GM21515 (cell line): ENCODE measurements at regions not wholly inside any gene's neighbourhood (a gene's known extent, or its start where the extent isn't known, plus 50 kb on each side); places are given as distances from the start of the nearest gene placed in this dataset.

Experiments
- ATAC-seq: cut with Tn5 transposase; IDR thresholded peaks from one replicate; pipeline ENCODE4 v1.9.1; 2021; ENCODE audit not compliant: unreplicated experiment

DNA sequence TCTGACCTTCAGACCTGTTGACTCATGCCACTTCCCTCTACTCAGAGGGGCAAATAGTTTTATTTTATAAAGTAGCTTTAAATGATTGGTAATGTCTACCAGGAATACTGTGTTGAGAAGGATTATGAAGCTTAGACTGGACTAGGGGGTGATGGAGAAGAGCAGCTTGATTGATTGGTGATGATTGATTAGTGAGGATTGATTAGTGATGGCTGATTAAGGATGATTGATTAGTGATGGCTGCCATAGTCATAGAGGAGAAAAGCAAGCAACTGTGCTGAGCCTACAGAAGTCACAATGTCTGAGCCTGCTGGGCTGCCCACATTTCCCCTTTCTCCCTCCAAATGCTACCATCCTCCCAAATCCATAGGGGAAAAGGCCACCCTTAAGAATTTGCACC lies 206.8 kb upstream of the SALL1 start:
- no peak for ATAC-seq

DNA sequence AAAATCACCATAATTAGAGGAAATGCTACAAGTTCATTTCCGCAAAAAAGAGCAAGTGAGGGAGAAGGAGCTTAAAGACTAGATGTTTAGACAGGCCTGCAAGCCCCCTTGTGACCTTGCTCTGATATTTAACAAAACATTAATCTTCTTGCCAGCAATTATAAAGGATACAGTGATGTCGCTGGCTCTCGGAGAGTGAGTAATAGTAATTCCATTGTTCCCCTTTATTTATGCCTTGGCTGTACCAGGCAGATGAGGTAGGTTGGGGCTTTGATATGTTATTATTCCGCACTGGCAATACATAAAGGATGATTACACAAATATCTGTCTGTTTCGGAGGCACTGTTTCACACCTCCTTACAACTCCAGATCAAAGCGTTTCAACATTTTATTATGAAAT lies 204.8 kb upstream of the SALL1 start:
- no peak for ATAC-seq

DNA sequence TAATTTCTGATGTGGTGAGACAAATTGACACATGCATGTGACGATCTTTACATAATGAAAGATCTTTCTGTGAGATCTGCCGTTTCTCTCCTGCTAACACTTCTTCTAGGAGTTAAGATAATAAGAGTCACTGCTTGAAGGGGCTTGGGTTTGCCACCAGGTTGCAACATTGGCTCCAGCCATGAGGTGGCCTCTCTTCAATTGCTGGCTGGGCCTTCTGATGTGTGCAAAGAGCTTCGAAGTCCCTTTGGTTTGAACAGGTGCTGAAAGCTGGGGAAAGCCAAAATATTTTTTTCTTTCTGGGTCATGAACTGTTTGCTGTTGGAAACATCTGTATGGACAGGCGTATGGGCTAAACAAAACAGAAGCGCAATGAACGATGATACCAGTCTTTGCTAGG lies 204.1 kb upstream of the SALL1 start:
- no peak for ATAC-seq

- no peak for ATAC-seq
Measured at GRCh38 chr16:51353055-51353454, 202.0 kb upstream of the SALL1 start.

- no peak for ATAC-seq
Measured at GRCh38 chr16:51349626-51350025, 198.6 kb upstream of the SALL1 start.

- ATAC-seq: no peak
Measured at GRCh38 chr16:51343411-51343810, 192.3 kb upstream of the SALL1 start.

GRCh38 chr16:51341204-51341603 lies 190.1 kb upstream of the SALL1 start:
- ATAC-seq: no peak

DNA sequence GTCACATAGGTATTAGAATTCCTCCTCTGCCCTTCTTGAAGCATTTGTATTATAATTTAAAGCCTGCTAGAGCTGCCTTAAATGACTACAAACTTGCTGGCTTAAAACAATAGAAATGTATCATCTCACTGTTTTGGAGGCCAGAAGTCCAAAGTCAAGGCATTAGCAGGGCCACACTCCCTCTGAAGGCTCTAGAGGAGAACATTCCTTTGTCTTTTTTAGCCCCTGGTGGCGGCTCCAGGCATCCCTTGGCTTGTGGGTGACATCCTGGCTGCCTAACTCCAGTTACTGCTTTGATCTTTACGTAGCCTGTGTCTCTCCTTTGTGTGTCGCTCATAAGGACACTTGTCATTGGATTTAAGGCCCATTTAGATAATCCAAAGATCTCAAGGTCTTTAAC lies 186.6 kb upstream of the SALL1 start:
- no peak for ATAC-seq

GRCh38 chr16:51328733-51329132 lies 177.7 kb upstream of the SALL1 start:
- ATAC-seq: no peak

DNA sequence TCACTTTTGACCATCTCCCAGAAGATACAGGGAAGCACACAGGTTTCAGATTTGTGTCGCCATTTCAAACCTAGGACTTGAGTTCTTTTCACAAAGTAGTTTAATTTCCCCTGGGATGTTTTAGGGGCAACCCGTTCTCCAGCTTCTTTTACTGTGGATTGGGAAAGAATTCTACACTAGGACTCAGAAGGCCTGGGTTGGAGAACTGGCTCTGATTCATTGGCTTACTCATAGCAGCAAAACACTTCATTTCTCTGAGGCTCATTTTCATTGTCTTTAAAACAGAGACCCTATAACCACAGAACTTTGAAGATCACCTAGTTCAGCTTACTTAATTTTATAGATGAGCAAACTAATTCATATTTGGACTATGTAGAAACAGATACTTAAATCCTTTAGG lies 175.9 kb upstream of the SALL1 start:
- no peak for ATAC-seq

GRCh38 chr16:51326131-51326856 lies 175.2 kb upstream of the SALL1 start:
- ATAC-seq: no peak

DNA sequence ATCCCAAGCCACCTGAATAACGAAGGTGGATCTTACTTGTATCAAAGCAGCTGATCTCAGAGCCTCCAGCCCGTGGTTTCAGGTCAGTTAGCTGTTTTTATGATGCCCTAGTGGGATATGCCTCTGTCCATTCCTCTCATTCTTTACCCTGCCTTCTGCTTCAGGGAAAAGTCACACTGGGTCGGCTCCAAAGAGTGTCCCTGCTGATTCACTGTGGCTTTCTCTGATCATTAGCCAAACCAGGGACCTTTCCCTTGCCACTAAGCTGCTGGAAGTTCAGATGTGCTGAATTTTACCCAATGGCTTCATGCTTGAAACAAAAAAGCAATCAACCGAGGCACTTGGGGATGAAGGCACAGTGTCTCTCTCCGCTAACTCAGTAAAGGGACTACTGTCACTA lies 170.2 kb upstream of the SALL1 start:
- ATAC-seq: no peak

- no peak for ATAC-seq
Measured at GRCh38 chr16:51317575-51317974, 166.5 kb upstream of the SALL1 start.

DNA sequence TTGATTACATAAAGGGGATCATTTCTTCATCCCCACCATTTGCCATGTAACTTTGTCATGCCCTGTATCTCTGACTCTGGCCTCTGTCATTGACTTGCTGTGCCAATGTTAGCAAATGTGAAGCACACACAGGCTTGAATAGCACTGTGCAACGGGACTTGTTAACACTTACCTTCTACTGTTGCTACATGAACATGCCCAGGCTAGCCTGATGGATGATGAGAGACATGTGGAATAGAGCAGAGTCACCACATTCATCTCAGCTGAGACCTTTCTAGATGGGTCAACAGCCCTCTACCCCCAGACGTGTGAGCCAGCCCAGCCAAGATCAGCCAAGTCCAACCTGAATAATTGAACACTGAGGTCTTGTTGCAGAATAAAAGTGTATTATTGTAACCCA lies 162.1 kb upstream of the SALL1 start:
- no peak for ATAC-seq

DNA sequence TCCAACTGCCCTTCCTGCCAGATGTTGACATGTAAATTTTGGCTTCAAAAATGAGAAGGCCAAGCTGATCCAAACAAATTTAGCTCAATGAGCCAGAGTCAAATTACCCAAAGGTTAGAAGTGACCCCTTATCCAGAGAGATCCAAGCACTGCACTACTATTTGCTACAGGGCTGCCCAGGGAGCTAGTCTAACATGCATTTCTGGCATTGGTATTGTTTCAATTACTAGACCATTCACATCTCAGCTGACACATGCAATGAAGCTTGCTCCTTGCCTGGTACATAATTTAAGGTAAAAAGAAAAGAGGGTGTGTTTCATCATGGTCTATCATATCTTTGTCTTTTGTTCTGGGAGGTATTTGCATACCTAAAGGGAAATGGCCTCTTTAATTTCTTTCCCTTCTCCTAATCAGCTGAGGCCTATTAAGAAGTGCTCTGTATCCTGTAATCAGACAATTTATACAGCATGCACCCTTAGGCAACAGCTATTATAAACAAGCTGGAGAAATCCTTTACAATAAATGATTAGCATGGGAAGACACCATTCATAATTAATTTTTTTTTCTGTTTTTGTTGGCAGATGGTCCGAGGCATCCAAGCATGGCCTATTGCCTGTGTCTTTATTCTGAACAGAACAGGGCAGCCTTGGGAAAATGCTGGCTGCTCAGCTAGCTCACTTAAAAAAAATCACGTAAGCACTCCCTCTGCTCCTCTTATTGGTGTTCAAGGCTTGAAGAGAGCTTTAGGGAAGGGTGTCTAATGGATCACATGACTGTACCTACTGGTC lies 161.5 kb upstream of the SALL1 start:
- no peak for ATAC-seq

GRCh38 chr16:51310159-51310558 lies 159.1 kb upstream of the SALL1 start:
- no peak for ATAC-seq

- no peak for ATAC-seq
Measured at GRCh38 chr16:51306886-51307595, 156.0 kb upstream of the SALL1 start.

- ATAC-seq: no peak
Measured at GRCh38 chr16:51306116-51306515, 155.0 kb upstream of the SALL1 start.

GRCh38 chr16:51305337-51305736 lies 154.3 kb upstream of the SALL1 start:
- ATAC-seq: no peak

- ATAC-seq: no peak
Measured at GRCh38 chr16:51302042-51302441, 151.0 kb upstream of the SALL1 start.

GRCh38 chr16:51298800-51299199 lies 147.7 kb upstream of the SALL1 start:
- ATAC-seq: no peak
